Neural progenitor cell (in vitro differentiated cells): ENCODE measurements at regions not wholly inside any gene's neighbourhood (a gene's known extent, or its start where the extent isn't known, plus 50 kb on each side); places are given as distances from the start of the nearest gene placed in this dataset.

Experiments used
- CTCF ChIP-seq: fragments of 200-600 bp; sonication (generic); IDR thresholded peaks from 2 replicates; pipeline ENCODE4 v1.5.1; 2017; ENCODE audit warnings: antibody characterized with exemption, mild to moderate bottlenecking
- EZH2 ChIP-seq: fragments of 200-600 bp; sonication (generic); IDR thresholded peaks from 2 replicates; pipeline ENCODE4 v1.6.1; 2017; ENCODE audit warnings: antibody characterized with exemption, mild to moderate bottlenecking, moderate library complexity
- EZH2phosphoT487 ChIP-seq: fragments of 200-600 bp; sonication (generic); IDR thresholded peaks from 2 replicates; pipeline ENCODE4 v1.6.1; 2017; ENCODE audit warnings: antibody characterized with exemption

- no peak for TF ChIP-seq CTCF
- no peak for TF ChIP-seq EZH2
- no peak for TF ChIP-seq EZH2phosphoT487
Observed at GRCh38 chr5:60477849-60478248, 222.1 kb downstream of the DEPDC1B start.
